ENCODE measurements at regions not wholly inside any gene's neighbourhood (a gene's known extent, or its start where the extent isn't known, plus 50 kb on each side); places are given as distances from the start of the nearest gene placed in this dataset.

DNA sequence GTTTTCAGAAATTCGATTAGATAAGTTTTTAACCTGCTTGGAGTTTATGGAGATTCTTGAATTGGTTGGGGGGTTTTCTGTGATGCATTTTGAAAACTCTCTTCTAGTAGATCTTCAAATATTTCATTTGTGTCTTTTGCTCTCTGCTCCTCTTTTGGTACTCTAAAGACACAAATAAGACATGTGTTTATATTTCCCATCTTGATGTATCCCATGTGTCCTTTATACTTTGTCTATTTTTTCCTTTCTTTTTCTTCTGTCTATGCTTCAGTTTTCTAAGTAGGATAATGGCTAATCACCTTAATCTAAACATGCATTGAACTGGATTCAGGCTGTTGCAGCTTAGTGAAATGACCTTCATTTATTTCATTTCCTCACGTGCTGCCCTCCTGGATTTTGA, 63.8 kb upstream of the C1orf87 start:
- Histone ChIP-seq H3K4me3 (ENCODE audit: low read length) (no peak overlapping the region), H3K27ac (ENCODE audit: low read depth, low read length) (no peak overlapping the region), H3K9ac (ENCODE audit: extremely low read depth, low read length, poor library complexity, severe bottlenecking) (no peak overlapping the region), H3K9me3 (ENCODE audit: control insufficient read depth, low read length) (no peaks in the 10 kb centered on the region), H3K4me1 (ENCODE audit: control insufficient read depth, insufficient read depth, low read length) (no peaks in the 10 kb centered on the region), H3K27me3 (ENCODE audit: control insufficient read depth, insufficient read depth, low read length, poor library complexity, severe bottlenecking) (no peaks in the 10 kb centered on the region), H3K36me3 (ENCODE audit: control insufficient read depth, insufficient read depth, low read length) (no peaks in the 10 kb centered on the region)
- no peak overlapping the region for H3K27ac Mint-ChIP-seq
- H3K4me3 Mint-ChIP-seq, result no peak overlapping the region
- 85% methylated on average over 1 of the region's 2 CpGs; no CpG with 5 or more reads in 1 of the 2 experiments for WGBS, 2 experiments (ENCODE audit: insufficient coverage in 1 of 2, insufficient read length in 1 of 2)
- TF ChIP-seq, protein P1, sequence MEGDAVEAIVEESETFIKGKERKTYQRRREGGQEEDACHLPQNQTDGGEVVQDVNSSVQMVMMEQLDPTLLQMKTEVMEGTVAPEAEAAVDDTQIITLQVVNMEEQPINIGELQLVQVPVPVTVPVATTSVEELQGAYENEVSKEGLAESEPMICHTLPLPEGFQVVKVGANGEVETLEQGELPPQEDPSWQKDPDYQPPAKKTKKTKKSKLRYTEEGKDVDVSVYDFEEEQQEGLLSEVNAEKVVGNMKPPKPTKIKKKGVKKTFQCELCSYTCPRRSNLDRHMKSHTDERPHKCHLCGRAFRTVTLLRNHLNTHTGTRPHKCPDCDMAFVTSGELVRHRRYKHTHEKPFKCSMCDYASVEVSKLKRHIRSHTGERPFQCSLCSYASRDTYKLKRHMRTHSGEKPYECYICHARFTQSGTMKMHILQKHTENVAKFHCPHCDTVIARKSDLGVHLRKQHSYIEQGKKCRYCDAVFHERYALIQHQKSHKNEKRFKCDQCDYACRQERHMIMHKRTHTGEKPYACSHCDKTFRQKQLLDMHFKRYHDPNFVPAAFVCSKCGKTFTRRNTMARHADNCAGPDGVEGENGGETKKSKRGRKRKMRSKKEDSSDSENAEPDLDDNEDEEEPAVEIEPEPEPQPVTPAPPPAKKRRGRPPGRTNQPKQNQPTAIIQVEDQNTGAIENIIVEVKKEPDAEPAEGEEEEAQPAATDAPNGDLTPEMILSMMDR (conservative IDR thresholded peaks at IDR 0.05), result no peak
- H3K9me3 Mint-ChIP-seq, result no peaks in the 10 kb centered on the region
- H3K36me3 Mint-ChIP-seq (ENCODE audit: low read depth), result no peaks in the 10 kb centered on the region
- DNase-seq, result no peak
- no peaks in the 10 kb centered on the region for H3K27me3 Mint-ChIP-seq (ENCODE audit: insufficient read depth)
- H3K4me1 Mint-ChIP-seq, result no peaks in the 10 kb centered on the region

DNA sequence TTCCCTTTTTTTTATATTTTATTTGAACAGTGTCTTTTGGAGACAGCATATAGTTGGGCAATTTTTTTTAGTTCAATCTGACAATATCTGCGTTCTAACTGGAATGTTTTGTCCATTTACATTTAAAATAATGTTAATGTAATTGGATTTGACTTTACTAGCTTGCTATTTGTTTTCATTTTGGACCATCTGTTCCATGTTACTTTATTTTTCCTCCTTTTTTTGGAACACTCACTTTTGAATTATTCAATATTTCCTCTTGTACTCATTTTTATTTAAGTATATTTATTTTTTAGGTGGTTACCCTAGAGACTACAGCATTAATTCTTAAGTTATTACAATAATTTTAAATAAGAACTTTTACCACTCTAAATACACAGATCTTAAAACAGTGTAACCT, 62.8 kb upstream of the C1orf87 start:
- Mint-ChIP-seq H3K27ac (no peak overlapping the region), H3K27me3 (ENCODE audit: insufficient read depth) (no peaks in the 10 kb centered on the region), H3K4me3 (no peak overlapping the region), H3K4me1 (no peaks in the 10 kb centered on the region), H3K36me3 (ENCODE audit: low read depth) (no peaks in the 10 kb centered on the region), H3K9me3 (no peaks in the 10 kb centered on the region)
- Histone ChIP-seq H3K4me3 (ENCODE audit: low read length) (no peak overlapping the region), H3K4me1 (ENCODE audit: control insufficient read depth, insufficient read depth, low read length) (no peaks in the 10 kb centered on the region), H3K27me3 (ENCODE audit: control insufficient read depth, insufficient read depth, low read length, poor library complexity, severe bottlenecking) (no peaks in the 10 kb centered on the region), H3K9me3 (ENCODE audit: control insufficient read depth, low read length) (no peaks in the 10 kb centered on the region), H3K9ac (ENCODE audit: extremely low read depth, low read length, poor library complexity, severe bottlenecking) (no peak overlapping the region), H3K27ac (ENCODE audit: low read depth, low read length) (no peak overlapping the region), H3K36me3 (ENCODE audit: control insufficient read depth, insufficient read depth, low read length) (no peaks in the 10 kb centered on the region)
- TF ChIP-seq, protein P1 (conservative IDR thresholded peaks at IDR 0.05), result no peak
- WGBS, 2 experiments (ENCODE audit: insufficient coverage in 1 of 2, insufficient read length in 1 of 2), result 71% methylated on average over 1 of the region's 1 CpG; no CpG with 5 or more reads in 1 of the 2 experiments
- no peak for DNase-seq

DNA sequence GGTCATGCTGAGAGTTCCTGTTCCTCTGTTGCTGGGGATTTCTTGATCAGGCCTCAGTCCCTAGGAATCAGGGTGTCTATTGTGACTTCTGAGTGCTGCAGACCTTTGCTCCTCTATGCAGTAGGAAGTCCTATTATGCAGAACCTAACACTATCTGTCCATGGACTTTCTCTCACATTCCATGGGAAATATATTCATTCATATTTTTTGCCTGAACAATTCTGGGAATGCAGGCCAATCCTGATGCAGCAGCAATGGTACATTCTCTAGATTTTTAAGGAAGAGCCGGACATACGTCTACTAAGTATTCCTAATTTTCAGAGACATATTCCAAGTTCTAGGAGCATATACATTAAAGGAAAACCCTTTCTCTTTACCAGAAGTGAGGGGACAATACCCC, 61.1 kb upstream of the C1orf87 start:
- H3K4me1 Mint-ChIP-seq, result no peaks in the 10 kb centered on the region
- no peaks in the 10 kb centered on the region for H3K36me3 ChIP-seq (ENCODE audit: control insufficient read depth, insufficient read depth, low read length)
- WGBS, 2 experiments (ENCODE audit: insufficient coverage in 1 of 2, insufficient read length in 1 of 2), result 94% methylated on average over 2 of the region's 2 CpGs; no CpG with 5 or more reads in 1 of the 2 experiments
- no peak for DNase-seq
- H3K9me3 Mint-ChIP-seq, result no peaks in the 10 kb centered on the region
- H3K27ac Mint-ChIP-seq, result no peak overlapping the region
- peaks cover 3% of the 10 kb centered on the region for H3K4me1 ChIP-seq (ENCODE audit: control insufficient read depth, insufficient read depth, low read length)
- no peaks in the 10 kb centered on the region for H3K36me3 Mint-ChIP-seq (ENCODE audit: low read depth)
- no peak overlapping the region for H3K27ac ChIP-seq (ENCODE audit: low read depth, low read length)
- no peaks in the 10 kb centered on the region for H3K27me3 ChIP-seq (ENCODE audit: control insufficient read depth, insufficient read depth, low read length, poor library complexity, severe bottlenecking)
- no peak overlapping the region for H3K4me3 Mint-ChIP-seq
- TF ChIP-seq, protein P1 (conservative IDR thresholded peaks at IDR 0.05), result no peak
- H3K27me3 Mint-ChIP-seq (ENCODE audit: insufficient read depth), result no peaks in the 10 kb centered on the region
- no peak overlapping the region for H3K4me3 ChIP-seq (ENCODE audit: low read length)
- no peaks in the 10 kb centered on the region for H3K9me3 ChIP-seq (ENCODE audit: control insufficient read depth, low read length)
- no peak overlapping the region for H3K9ac ChIP-seq (ENCODE audit: extremely low read depth, low read length, poor library complexity, severe bottlenecking)
